ENCODE measurements at regions not wholly inside any gene's neighbourhood (a gene's known extent, or its start where the extent isn't known, plus 50 kb on each side); places are given as distances from the start of the nearest gene placed in this dataset. TPM values are rescaled to one million over a fixed set of nuclear protein-coding genes. Genes with fewer than 3 reads are reported as not detected.

GRCh38 chr7:116447966-116448839, 51.3 kb upstream of the CAV2 start:
- H3K36me3 ChIP-seq (ENCODE audit: insufficient read depth, low read length), result no peaks in the 10 kb centered on the region
- H3K4me1 ChIP-seq (ENCODE audit: insufficient read depth, low read length, poor library complexity, severe bottlenecking), result no peaks in the 10 kb centered on the region
- TF ChIP-seq EZH2phosphoT487 (IDR thresholded peaks at IDR 0.05; ENCODE audit: borderline replicate concordance, low read depth, low read length) (no peak), CTCF (conservative IDR thresholded peaks at IDR 0.05; ENCODE audit: low read length) (no peak)
- H3K27ac ChIP-seq (ENCODE audit: low read depth, low read length, poor library complexity, severe bottlenecking), result no peak overlapping the region
- intact Hi-C loops (cut with micrococcal nuclease; ENCODE audit: unreplicated experiment), result no loop called here
- no peak overlapping the region for H3K4me2 ChIP-seq (ENCODE audit: low read length)
- no peak for DNase-seq (ENCODE audit: low spot score)
- no TSS peak for BruUV-seq (replicated peaks)
- ChIA-PET POLR2A (interaction anchor here (0.5 kb wide), 1 partner anchor 67 kb away, joined by 3 read pairs; no protein-coding TSS in a partner anchor), CTCF (ENCODE audit: unreplicated experiment) (no interaction called here)
- no peaks in the 10 kb centered on the region for H3K9me2 ChIP-seq (ENCODE audit: insufficient read depth, low read length)
- H3K4me3 ChIP-seq (ENCODE audit: low read depth, low read length, poor library complexity, severe bottlenecking), result no peak overlapping the region
- H3K9me3 ChIP-seq (ENCODE audit: low read length), result no peaks in the 10 kb centered on the region
- H2AFZ ChIP-seq (ENCODE audit: low read length), result no peak overlapping the region
- no peaks in the 10 kb centered on the region for H3K79me2 ChIP-seq (ENCODE audit: insufficient read depth, low read depth, low read length)
- no peaks in the 10 kb centered on the region for H4K20me1 ChIP-seq (ENCODE audit: insufficient read depth, low read length)

GRCh38 chr7:116449441-116449840, 50.1 kb upstream of the CAV2 start:
- no peaks in the 10 kb centered on the region for H3K36me3 ChIP-seq (ENCODE audit: insufficient read depth, low read length)
- no peaks in the 10 kb centered on the region for H4K20me1 ChIP-seq (ENCODE audit: insufficient read depth, low read length)
- H3K9me3 ChIP-seq (ENCODE audit: low read length), result no peaks in the 10 kb centered on the region
- H3K4me2 ChIP-seq (ENCODE audit: low read length), result no peak overlapping the region
- H3K79me2 ChIP-seq (ENCODE audit: insufficient read depth, low read depth, low read length), result no peaks in the 10 kb centered on the region
- H2AFZ ChIP-seq (ENCODE audit: low read length), result no peak overlapping the region
- ChIA-PET POLR2A (interaction anchor here (1.0 kb wide), 1 partner anchor 14 kb away, joined by 3 read pairs; no protein-coding TSS in a partner anchor), CTCF (ENCODE audit: unreplicated experiment) (no interaction called here)
- H3K9me2 ChIP-seq (ENCODE audit: insufficient read depth, low read length), result no peaks in the 10 kb centered on the region
- no TSS peak for BruUV-seq (replicated peaks)
- no peak for DNase-seq (ENCODE audit: low spot score)
- no peaks in the 10 kb centered on the region for H3K4me1 ChIP-seq (ENCODE audit: insufficient read depth, low read length, poor library complexity, severe bottlenecking)
- H3K4me3 ChIP-seq (ENCODE audit: low read depth, low read length, poor library complexity, severe bottlenecking), result no peak overlapping the region
- intact Hi-C loops (cut with micrococcal nuclease; ENCODE audit: unreplicated experiment), result no loop called here
- no peak for TF ChIP-seq CTCF (conservative IDR thresholded peaks at IDR 0.05; ENCODE audit: low read length)
- TF ChIP-seq EZH2phosphoT487 (IDR thresholded peaks at IDR 0.05; ENCODE audit: borderline replicate concordance, low read depth, low read length), result no peak
- H3K27ac ChIP-seq (ENCODE audit: low read depth, low read length, poor library complexity, severe bottlenecking), result no peak overlapping the region

Small RNA genes lying in the stretch of these regions (small RNA-seq; reads per million reads assigned to genes)
- not detected for gene RF00017

All from OCI-LY7 (cell line).